GM12874 (cell line): ENCODE measurements at regions not wholly inside any gene's neighbourhood (a gene's known extent, or its start where the extent isn't known, plus 50 kb on each side); places are given as distances from the start of the nearest gene placed in this dataset.
A peak's percentile ranks its signal among the peaks of the same experiment; 100 is the strongest.

ENCODE experiments used
- CTCF ChIP-seq: IDR thresholded peaks from 2 replicates; pipeline ENCODE4 v1.5.1; 2011; ENCODE audit warnings: low read depth, mild to moderate bottlenecking, control low read depth, low read length, moderate library complexity; ENCODE audit not compliant: insufficient read depth

GRCh38 chr17:70527364-70527888 is 358.1 kb downstream of the KCNJ2 start:
- TF ChIP-seq CTCF: no peak

DNA sequence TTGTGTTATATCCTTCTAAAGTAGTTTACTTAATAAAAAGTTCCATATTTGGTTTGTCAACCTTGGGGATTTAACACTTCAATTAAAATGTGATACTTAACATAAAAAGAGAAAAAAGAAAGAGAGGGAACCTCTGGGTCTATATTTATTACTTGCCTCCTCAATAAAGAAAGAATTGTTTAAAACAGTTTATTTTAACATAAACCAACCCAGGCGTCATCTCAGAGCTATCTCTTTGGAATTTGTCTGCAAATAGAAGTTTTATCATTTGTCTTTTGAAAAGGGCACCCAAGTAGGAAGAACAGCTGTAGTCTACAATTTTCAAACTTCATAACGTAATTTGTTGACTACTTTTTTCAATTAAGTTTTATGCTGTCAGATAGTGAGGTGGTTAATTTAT is 364.1 kb downstream of the KCNJ2 start:
- no peak for TF ChIP-seq CTCF

GRCh38 chr17:70535986-70536385 is 366.7 kb downstream of the KCNJ2 start:
- TF ChIP-seq CTCF: no peak

DNA sequence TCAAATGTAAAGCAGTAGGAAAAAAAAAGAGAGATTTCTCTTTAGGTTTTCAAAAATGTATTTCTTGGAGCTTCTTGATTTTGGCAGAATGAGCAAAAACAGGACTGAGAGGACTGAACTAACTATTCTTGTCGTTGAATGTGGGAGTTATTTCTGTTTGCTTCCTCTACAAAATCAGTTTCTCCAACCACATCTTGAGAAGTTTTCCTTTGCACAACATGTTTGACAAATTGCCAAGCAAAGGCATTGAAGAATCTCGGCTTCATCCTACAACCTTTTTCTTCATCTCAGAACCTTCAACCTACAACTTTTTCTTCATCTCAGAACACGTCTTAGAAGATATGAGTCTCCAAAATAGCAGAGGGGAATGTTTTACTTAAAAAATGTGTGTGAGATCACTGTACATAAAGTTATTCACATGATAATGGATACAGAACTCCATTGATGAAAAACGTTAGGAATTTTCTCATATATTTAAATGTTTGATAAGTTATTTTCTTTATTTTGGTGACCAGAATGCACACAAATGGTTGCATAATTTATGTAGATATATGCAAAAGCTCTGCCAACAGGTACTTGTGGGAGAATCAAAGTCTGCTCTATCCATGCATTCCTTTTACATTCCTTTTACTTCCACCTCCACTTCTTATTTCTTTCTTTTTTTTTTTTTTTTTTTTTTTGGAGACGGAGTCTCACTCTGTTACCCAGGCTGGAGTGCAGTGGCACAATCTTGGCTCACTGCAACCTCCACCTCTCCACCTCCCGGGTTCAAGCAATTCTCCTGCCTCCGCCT is 370.0 kb downstream of the KCNJ2 start:
- TF ChIP-seq CTCF: no peak

- TF ChIP-seq CTCF: no peak
Measured at GRCh38 chr17:70542876-70543275, 373.5 kb downstream of the KCNJ2 start.

- TF ChIP-seq CTCF: no peak
Measured at GRCh38 chr17:70544317-70544716, 375.0 kb downstream of the KCNJ2 start.

GRCh38 chr17:70552230-70552981 is 383.1 kb downstream of the KCNJ2 start:
- TF ChIP-seq CTCF: 0 out of 2 replicates have a peak, but pooled peaks have one; percentile 19
